ENCODE measurements at regions not wholly inside any gene's neighbourhood (a gene's known extent, or its start where the extent isn't known, plus 50 kb on each side); places are given as distances from the start of the nearest gene placed in this dataset.
A peak's percentile ranks its signal among the peaks of the same experiment; 100 is the strongest.

- TF ChIP-seq EZH2 (IDR thresholded peaks at IDR 0.05; ENCODE audit: insufficient read depth, poor library complexity, severe bottlenecking), result no peak
- 0 out of 2 replicates have a peak, but pooled peaks have one; percentile 69 for TF ChIP-seq EZH2phosphoT487 (IDR thresholded peaks at IDR 0.05; ENCODE audit: insufficient read depth, low read depth)
These were observed 138.9 kb downstream of the TENT5A start for GRCh38 chr6:81613606-81614005.

Measured in GM23248 (cell line).